ENCODE measurements at regions not wholly inside any gene's neighbourhood (a gene's known extent, or its start where the extent isn't known, plus 50 kb on each side); places are given as distances from the start of the nearest gene placed in this dataset.

DNA sequence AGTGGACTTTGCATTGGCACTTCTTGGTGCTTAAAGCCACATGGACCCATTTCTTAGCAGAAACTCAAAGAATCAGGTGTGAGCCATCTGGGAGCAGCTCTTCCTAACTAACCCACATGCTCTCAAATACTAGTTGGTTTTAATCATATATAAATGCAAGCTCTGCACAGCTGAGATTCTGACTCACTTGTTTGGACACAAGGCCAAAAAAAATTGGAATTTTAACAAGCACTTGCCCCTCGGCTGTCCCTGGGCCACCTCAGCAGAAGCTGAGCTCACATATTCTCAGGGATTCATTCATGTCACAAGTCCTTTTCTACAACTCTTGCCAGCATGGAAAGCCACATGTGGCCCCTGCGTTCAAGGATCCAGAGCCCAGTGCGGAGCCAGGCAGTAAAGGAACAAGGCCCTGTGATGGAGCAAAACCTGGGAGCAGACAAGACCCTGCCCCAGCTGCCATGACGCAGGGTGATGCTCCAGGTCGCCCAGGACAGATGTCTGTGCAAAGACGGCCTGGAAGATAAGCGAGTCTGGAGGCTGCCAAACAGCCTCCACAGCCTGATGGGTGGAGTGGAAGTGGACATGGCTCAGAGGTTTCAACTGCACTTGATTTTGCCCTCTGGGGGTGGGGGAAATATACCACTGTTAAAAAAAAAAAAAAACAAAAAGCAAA is 266.5 kb downstream of the EIPR1 start:
- Mint-ChIP-seq H3K9me3 (no peaks in the 10 kb centered on the region), H3K36me3 (ENCODE audit: low read depth) (peaks cover 7% of the 10 kb centered on the region), H3K4me1 (peaks cover 24% of the 10 kb centered on the region), H3K27ac (no peak overlapping the region), H3K4me3 (no peak overlapping the region), H3K27me3 (ENCODE audit: low read depth, poor library complexity) (peaks cover 3% of the 10 kb centered on the region)
- TF ChIP-seq, protein P1, sequence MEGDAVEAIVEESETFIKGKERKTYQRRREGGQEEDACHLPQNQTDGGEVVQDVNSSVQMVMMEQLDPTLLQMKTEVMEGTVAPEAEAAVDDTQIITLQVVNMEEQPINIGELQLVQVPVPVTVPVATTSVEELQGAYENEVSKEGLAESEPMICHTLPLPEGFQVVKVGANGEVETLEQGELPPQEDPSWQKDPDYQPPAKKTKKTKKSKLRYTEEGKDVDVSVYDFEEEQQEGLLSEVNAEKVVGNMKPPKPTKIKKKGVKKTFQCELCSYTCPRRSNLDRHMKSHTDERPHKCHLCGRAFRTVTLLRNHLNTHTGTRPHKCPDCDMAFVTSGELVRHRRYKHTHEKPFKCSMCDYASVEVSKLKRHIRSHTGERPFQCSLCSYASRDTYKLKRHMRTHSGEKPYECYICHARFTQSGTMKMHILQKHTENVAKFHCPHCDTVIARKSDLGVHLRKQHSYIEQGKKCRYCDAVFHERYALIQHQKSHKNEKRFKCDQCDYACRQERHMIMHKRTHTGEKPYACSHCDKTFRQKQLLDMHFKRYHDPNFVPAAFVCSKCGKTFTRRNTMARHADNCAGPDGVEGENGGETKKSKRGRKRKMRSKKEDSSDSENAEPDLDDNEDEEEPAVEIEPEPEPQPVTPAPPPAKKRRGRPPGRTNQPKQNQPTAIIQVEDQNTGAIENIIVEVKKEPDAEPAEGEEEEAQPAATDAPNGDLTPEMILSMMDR (IDR thresholded peaks at IDR 0.05), result no peak
- DNase-seq, result no peak

DNA sequence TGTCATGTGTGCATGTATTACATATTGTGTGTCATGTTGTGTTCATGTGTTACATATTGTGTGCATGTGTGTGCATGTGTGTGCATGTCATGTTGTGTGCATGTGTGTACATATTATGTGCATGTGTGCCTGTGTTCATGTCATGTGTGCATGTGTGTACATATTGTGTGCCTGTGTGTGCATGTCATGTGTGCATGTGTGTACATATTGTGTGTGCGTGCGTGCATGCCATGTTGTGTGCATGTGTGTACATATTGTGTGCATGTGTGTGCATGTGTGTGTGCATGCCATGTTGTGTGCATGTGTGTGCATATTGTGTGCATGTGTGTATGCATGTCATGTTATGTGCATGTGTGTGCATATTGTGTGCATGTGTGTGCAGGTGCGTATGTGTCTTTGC is 267.1 kb downstream of the EIPR1 start:
- peaks cover 6% of the 10 kb centered on the region for H3K27me3 Mint-ChIP-seq (ENCODE audit: low read depth, poor library complexity)
- H3K27ac Mint-ChIP-seq, result no peak overlapping the region
- no peak overlapping the region for H3K4me3 Mint-ChIP-seq
- H3K4me1 Mint-ChIP-seq, result peaks cover 29% of the 10 kb centered on the region
- TF ChIP-seq, protein P1 (IDR thresholded peaks at IDR 0.05), result no peak
- H3K9me3 Mint-ChIP-seq, result no peaks in the 10 kb centered on the region
- DNase-seq, result no peak
- peaks cover 7% of the 10 kb centered on the region for H3K36me3 Mint-ChIP-seq (ENCODE audit: low read depth)

DNA sequence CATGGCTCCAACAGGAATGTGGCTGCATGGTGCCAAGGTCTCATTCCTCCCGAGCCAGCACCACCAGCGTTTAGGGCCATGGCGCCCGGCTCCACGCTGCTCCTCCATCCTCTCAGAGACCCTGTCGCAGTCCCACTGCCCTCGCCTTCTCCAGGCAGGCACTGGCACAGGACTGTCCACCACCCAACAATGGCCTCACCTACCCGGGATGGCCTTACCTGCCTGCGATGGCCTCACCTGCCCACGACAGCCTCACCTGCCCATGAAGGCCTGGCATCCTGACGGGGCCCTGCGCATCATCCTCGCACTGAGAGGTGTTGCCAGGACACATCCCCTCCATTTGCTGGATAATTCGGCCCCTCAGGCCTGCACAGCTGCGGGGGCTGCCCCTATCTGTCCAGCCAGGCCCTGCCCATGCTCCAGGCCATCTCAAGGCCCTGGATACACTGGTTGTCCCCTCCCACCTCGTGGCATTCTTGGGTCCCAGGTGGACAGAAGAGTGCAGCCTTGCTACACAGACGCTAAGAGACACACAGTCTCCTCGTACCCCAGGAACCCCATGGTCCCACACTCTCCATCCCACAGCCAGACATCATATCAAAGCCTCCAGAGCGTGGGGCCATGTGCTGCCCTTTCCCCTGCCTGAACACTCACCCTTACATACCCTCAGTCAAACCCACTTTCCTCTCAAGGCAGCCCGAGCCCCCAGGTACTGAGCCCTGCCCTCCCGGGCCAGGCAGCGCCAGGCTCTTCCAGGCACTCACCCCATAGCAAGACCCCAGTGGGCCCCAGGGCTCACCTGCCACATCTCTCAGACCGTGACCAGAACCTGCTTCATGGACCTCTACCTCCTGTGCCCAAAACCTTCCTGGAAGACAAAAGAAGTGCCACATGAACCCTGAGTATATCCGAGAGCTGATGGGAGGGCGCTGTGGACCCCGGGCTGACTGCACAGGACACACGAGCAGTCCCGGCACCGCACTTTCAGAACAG is 268.6 kb downstream of the EIPR1 start:
- DNase-seq, result no peak
- Mint-ChIP-seq H3K27ac (peak overlapping the region; percentile 72), H3K27me3 (ENCODE audit: low read depth, poor library complexity) (peaks cover 10% of the 10 kb centered on the region), H3K4me3 (no peak overlapping the region), H3K36me3 (ENCODE audit: low read depth) (peaks cover 7% of the 10 kb centered on the region), H3K9me3 (no peaks in the 10 kb centered on the region), H3K4me1 (peaks cover 33% of the 10 kb centered on the region)
- TF ChIP-seq, protein P1 (IDR thresholded peaks at IDR 0.05), result no peak

DNA sequence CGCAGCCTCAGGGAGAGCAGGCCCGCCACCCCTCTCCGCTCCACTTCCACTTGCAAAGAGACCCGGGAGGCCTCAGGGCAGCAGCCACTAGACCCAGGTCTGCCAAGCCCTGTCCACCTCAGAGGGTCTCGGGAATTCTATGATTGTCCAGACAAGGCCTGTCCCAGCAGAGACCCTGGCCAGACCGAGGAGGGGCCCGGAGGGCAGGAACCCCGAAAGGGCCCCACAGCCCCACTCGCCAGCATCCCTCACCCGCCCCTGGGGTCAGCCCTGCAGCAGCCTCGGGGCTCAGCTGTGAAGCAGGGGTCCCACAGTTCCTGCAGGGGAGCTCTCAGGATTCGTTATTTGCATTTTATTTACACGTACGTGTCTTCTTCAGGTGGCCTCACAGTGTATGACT is 269.5 kb downstream of the EIPR1 start:
- Mint-ChIP-seq H3K4me1 (peaks cover 36% of the 10 kb centered on the region), H3K9me3 (no peaks in the 10 kb centered on the region), H3K36me3 (ENCODE audit: low read depth) (peaks cover 6% of the 10 kb centered on the region), H3K4me3 (no peak overlapping the region), H3K27me3 (ENCODE audit: low read depth, poor library complexity) (peaks cover 10% of the 10 kb centered on the region), H3K27ac (peak overlapping the region; percentile 72)
- TF ChIP-seq, protein P1 (IDR thresholded peaks at IDR 0.05), result no peak
- no peak for DNase-seq

DNA sequence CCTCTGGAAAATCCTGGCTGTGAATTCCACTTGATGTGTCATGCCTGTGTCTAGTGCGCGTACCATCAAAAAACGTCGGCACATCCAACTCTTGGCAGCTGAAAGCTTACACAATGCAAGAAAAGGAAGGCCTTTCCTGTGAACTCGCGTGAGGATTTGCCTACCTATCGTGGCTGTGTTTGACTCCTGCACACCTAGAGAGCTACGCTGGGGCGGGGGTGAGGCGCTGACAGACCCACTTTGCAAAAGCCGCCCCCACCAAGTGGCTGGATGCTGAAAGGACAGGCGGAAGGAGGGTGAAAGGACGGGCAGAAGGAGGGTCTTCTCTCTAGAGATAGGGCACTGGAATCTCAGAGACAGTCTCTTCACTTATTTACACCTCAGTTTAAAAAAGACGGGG is 270.1 kb downstream of the EIPR1 start:
- H3K36me3 Mint-ChIP-seq (ENCODE audit: low read depth), result peaks cover 1% of the 10 kb centered on the region
- H3K4me1 Mint-ChIP-seq, result peaks cover 39% of the 10 kb centered on the region
- peaks cover 8% of the 10 kb centered on the region for H3K27me3 Mint-ChIP-seq (ENCODE audit: low read depth, poor library complexity)
- no peaks in the 10 kb centered on the region for H3K9me3 Mint-ChIP-seq
- H3K4me3 Mint-ChIP-seq, result no peak overlapping the region
- H3K27ac Mint-ChIP-seq, result peak overlapping the region; percentile 26
- TF ChIP-seq, protein P1 (IDR thresholded peaks at IDR 0.05), result no peak
- DNase-seq, result no peak

All from nephron progenitor cell (in vitro differentiated cells).